SK-N-SH treated with all-trans-retinoic acid at 6 μM for 48 hours (cell line): ENCODE measurements at regions not wholly inside any gene's neighbourhood (a gene's known extent, or its start where the extent isn't known, plus 50 kb on each side); places are given as distances from the start of the nearest gene placed in this dataset.

Source experiments
- ATAC-seq: fragments of 200-7000 bp; cut with Tn5 transposase; 3 replicates; pipeline ENCODE4 v1.9.1; 2020; ENCODE audit warnings: mild to moderate bottlenecking, moderate library complexity
- ARNTL ChIP-seq: fragments of 450-650 bp; formaldehyde crosslinking; IDR thresholded peaks from 2 replicates; pipeline ENCODE4 v1.5.0; 2020; ENCODE audit warnings: low read depth, mild to moderate bottlenecking, moderate library complexity, borderline replicate concordance
- BACH2 ChIP-seq: fragments of 250-450 bp; sonication (Bioruptor Pico); IDR thresholded peaks from 2 replicates; pipeline ENCODE4 v1.9.0; 2021; ENCODE audit warnings: mild to moderate bottlenecking, borderline replicate concordance
- CSDC2 ChIP-seq: fragments of 250-450 bp; sonication (Bioruptor Pico); IDR thresholded peaks from 2 replicates; pipeline ENCODE4 v1.5.0; 2020; ENCODE audit warnings: mild to moderate bottlenecking, moderate library complexity
- CSRNP3 ChIP-seq: fragments of 250-450 bp; sonication (Bioruptor Pico); IDR thresholded peaks from 2 replicates; pipeline ENCODE4 v1.5.1; 2021; ENCODE audit warnings: mild to moderate bottlenecking, moderate library complexity
- GLIS3 ChIP-seq: fragments of 250-450 bp; sonication (Bioruptor Pico); IDR thresholded peaks from 2 replicates; pipeline ENCODE4 v1.5.0; 2020; ENCODE audit warnings: mild to moderate bottlenecking, moderate library complexity
- OSR1 ChIP-seq: fragments of 250-450 bp; sonication (Bioruptor Pico); IDR thresholded peaks from 2 replicates; pipeline ENCODE4 v1.8.0; 2022; ENCODE audit warnings: moderate library complexity, mild to moderate bottlenecking, inconsistent platforms
- PATZ1 ChIP-seq: fragments of 250-450 bp; sonication (Bioruptor Pico); IDR thresholded peaks from 2 replicates; pipeline ENCODE4 v1.8.0; 2020; ENCODE audit warnings: mild to moderate bottlenecking, moderate library complexity, borderline replicate concordance
- POU6F1 ChIP-seq: fragments of 250-450 bp; sonication (Bioruptor Pico); IDR thresholded peaks from 2 replicates; pipeline ENCODE4 v1.8.0; 2021; ENCODE audit warnings: low read depth, mild to moderate bottlenecking, moderate library complexity, borderline replicate concordance
- PPARA ChIP-seq: fragments of 250-450 bp; sonication (Bioruptor Pico); IDR thresholded peaks from 2 replicates; pipeline ENCODE4 v1.5.0; 2020; ENCODE audit warnings: mild to moderate bottlenecking, borderline replicate concordance
- RARB ChIP-seq: fragments of 250-450 bp; sonication (Bioruptor Pico); IDR thresholded peaks from 2 replicates; pipeline ENCODE4 v1.8.0; 2021; ENCODE audit warnings: mild to moderate bottlenecking, moderate library complexity
- SNAI2 ChIP-seq: fragments of 250-450 bp; sonication (Bioruptor Pico); IDR thresholded peaks from 2 replicates; pipeline ENCODE4 v1.5.0; 2020; ENCODE audit warnings: mild to moderate bottlenecking, moderate library complexity
- TCF4 ChIP-seq: fragments of 250-450 bp; sonication (Bioruptor Pico); IDR thresholded peaks from 2 replicates; pipeline ENCODE4 v1.8.0; 2021; ENCODE audit warnings: mild to moderate bottlenecking, moderate library complexity, borderline replicate concordance
- TSHZ2 ChIP-seq: fragments of 250-450 bp; sonication (Bioruptor Pico); IDR thresholded peaks from 2 replicates; pipeline ENCODE4 v1.5.0; 2020; ENCODE audit warnings: mild to moderate bottlenecking, moderate library complexity
- ZC3H10 ChIP-seq: fragments of 250-450 bp; sonication (Bioruptor Pico); IDR thresholded peaks from 2 replicates; pipeline ENCODE4 v1.5.1; 2021; ENCODE audit warnings: mild to moderate bottlenecking, moderate library complexity
- ZFP3 ChIP-seq: fragments of 250-450 bp; sonication (Bioruptor Pico); IDR thresholded peaks from 2 replicates; pipeline ENCODE4 v1.5.0; 2020; ENCODE audit warnings: mild to moderate bottlenecking, moderate library complexity
- ZNF565 ChIP-seq: fragments of 450-650 bp; formaldehyde crosslinking; conservative IDR thresholded peaks from 2 replicates; pipeline ENCODE4 v1.5.0; 2020; ENCODE audit warnings: low read depth, mild to moderate bottlenecking, moderate library complexity
- ZNF70 ChIP-seq: fragments of 450-650 bp; formaldehyde crosslinking; IDR thresholded peaks from 2 replicates; pipeline ENCODE4 v1.5.0; 2020; ENCODE audit warnings: mild to moderate bottlenecking, moderate library complexity
- ZNF8 ChIP-seq: fragments of 450-650 bp; formaldehyde crosslinking; IDR thresholded peaks from 2 replicates; pipeline ENCODE4 v1.5.0; 2020; ENCODE audit warnings: mild to moderate bottlenecking, moderate library complexity
- TF ChIP-seq, protein P1 (sequence below): fragments of 250-450 bp; sonication (Bioruptor Pico); IDR thresholded peaks from 2 replicates; pipeline ENCODE4 v1.5.1; 2020; ENCODE audit warnings: low read depth, mild to moderate bottlenecking, moderate library complexity

DNA sequence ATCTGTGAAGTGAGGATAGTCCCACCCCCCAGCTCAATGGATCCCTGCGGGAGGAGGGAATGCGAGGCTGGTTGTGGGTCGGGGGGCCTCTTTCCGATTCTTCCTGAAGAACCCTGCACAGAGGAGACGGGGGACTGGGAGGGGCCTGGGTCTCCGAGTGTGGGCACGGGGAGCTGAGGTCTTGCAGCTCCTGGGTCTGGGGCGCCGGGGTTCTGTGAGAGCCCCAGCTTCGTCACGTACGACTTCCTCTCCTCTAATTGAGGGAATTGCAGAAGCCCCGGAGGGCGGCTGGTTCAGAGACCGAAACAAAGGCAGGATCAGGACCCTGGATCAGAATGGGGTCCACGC, 66.6 kb downstream of the DIO3 start:
- no peak for TF ChIP-seq ZNF70
- TF ChIP-seq ZC3H10 (CRISPR knock-in tag), result no peak
- TF ChIP-seq GLIS3 (CRISPR knock-in tag), result no peak
- TF ChIP-seq, protein P1, sequence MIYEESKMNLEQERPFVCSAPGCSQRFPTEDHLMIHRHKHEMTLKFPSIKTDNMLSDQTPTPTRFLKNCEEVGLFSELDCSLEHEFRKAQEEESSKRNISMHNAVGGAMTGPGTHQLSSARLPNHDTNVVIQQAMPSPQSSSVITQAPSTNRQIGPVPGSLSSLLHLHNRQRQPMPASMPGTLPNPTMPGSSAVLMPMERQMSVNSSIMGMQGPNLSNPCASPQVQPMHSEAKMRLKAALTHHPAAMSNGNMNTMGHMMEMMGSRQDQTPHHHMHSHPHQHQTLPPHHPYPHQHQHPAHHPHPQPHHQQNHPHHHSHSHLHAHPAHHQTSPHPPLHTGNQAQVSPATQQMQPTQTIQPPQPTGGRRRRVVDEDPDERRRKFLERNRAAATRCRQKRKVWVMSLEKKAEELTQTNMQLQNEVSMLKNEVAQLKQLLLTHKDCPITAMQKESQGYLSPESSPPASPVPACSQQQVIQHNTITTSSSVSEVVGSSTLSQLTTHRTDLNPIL (CRISPR knock-in tag), result no peak
- TF ChIP-seq POU6F1 (CRISPR knock-in tag), result no peak
- no peak for TF ChIP-seq ZNF8 (CRISPR knock-in tag)
- no peak for TF ChIP-seq SNAI2 (CRISPR knock-in tag)
- no peak for TF ChIP-seq ZFP3 (CRISPR knock-in tag)
- no peak for TF ChIP-seq CSDC2
- no peak for TF ChIP-seq TCF4 (CRISPR knock-in tag)
- TF ChIP-seq RARB (CRISPR knock-in tag), result no peak
- no peak for TF ChIP-seq CSRNP3 (CRISPR knock-in tag)

DNA sequence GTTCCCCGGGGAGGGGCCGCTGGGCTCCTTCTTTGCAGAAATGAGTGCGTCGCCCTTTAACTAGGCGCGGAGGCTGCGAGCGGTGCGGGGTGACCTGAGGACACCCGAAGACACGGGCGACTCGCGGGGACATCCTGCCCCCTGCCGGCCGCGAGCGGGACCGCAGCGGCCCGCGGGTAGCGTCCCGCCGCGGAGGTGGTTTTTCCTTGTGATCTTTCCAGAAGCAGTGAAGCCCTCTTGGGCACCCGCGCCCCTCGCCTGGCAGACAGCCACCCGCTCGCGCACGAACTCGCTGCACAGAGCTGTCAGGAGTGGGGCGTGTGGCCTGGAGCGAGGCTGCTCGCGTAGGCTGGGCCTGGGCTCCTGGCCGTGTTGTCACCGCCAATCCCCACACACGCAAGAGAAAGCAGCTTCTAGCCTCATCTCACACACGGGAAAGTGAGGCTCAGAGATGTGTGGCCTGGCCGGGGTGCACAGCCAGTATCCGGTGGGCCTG, 67.2 kb downstream of the DIO3 start:
- TF ChIP-seq, protein P1 (CRISPR knock-in tag), result no peak
- TF ChIP-seq POU6F1 (CRISPR knock-in tag) (no peak), PATZ1 (CRISPR knock-in tag) (no peak), SNAI2 (CRISPR knock-in tag) (no peak), CSRNP3 (CRISPR knock-in tag) (no peak), BACH2 (CRISPR knock-in tag) (no peak), ZNF565 (CRISPR knock-in tag) (no peak), ARNTL (CRISPR knock-in tag) (no peak), PPARA (CRISPR knock-in tag) (no peak), ZNF70 (peak; percentile 13; the same call in 1 of the 2 replicates), GLIS3 (CRISPR knock-in tag) (no peak), OSR1 (CRISPR knock-in tag) (no peak), RARB (CRISPR knock-in tag) (no peak), TSHZ2 (CRISPR knock-in tag) (peak; percentile 35; the same call in 1 of the 2 replicates), ZC3H10 (CRISPR knock-in tag) (no peak), TCF4 (CRISPR knock-in tag) (no peak), ZNF8 (CRISPR knock-in tag) (no peak)
- TF ChIP-seq, all 23 proteins: peak for 2
- peak; percentile 94 for ATAC-seq

More for the DNA sequence above, 66.6 kb downstream of the DIO3 start:
- no peak for ATAC-seq
